Progenitor cell of endocrine pancreas (in vitro differentiated cells): ENCODE measurements at regions not wholly inside any gene's neighbourhood (a gene's known extent, or its start where the extent isn't known, plus 50 kb on each side); places are given as distances from the start of the nearest gene placed in this dataset.

Experiments used
- DNase-seq: peaks from one replicate; pipeline ENCODE4 v3.0.0; 2021; ENCODE audit warnings: low spot score; ENCODE audit not compliant: unreplicated experiment
- H3K27ac Mint-ChIP-seq: 2 replicates; pipeline ENCODE4 v1.8.0; 2021; ENCODE audit warnings: mild to moderate bottlenecking, moderate library complexity, mixed read lengths
- H3K27me3 Mint-ChIP-seq: 2 replicates; pipeline ENCODE4 v1.8.0; 2021; ENCODE audit warnings: mixed read lengths
- H3K36me3 Mint-ChIP-seq: 2 replicates; pipeline ENCODE4 v1.8.0; 2022; ENCODE audit warnings: mixed read lengths; ENCODE audit not compliant: insufficient read depth
- H3K4me1 Mint-ChIP-seq: 2 replicates; pipeline ENCODE4 v1.8.0; 2021; ENCODE audit warnings: low read depth, mixed read lengths
- H3K4me3 Mint-ChIP-seq: 2 replicates; pipeline ENCODE4 v1.8.0; 2021; ENCODE audit warnings: low read depth, mild to moderate bottlenecking, moderate library complexity, mixed read lengths
- H3K9me3 Mint-ChIP-seq: 2 replicates; pipeline ENCODE4 v1.8.0; 2021; ENCODE audit warnings: low read depth, mixed read lengths
- TF ChIP-seq, protein P1 (sequence below): fragments of 200-600 bp; sonication (generic); IDR thresholded peaks from one replicate; pipeline ENCODE4 v1.5.0; 2021; ENCODE audit warnings: antibody characterized with exemption, mild to moderate bottlenecking; ENCODE audit not compliant: unreplicated experiment

DNA sequence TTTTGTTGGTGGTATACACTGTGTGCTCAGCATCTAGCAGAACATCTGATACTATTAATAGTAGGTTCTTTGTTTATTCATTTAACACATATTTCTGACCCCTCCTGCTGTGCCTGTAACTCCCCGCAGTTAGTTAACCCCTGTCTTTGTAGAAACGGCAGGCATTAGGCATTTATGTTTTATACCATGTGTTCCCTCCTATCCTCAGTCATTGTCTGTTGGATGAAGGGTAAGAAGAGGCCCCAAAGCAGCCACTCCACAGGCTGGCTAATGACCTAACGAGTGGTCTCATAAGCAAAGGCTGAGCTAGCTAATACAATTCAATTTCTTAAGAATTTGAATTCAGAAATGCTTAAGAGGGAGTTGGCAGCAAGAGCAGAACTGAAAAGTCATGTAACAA, 170.8 kb downstream of the TMX1 start:
- H3K27me3 Mint-ChIP-seq = no peaks in the 10 kb centered on the region
- no peak overlapping the region for H3K27ac Mint-ChIP-seq
- H3K4me1 Mint-ChIP-seq = peaks cover 3% of the 10 kb centered on the region
- no peak overlapping the region for H3K4me3 Mint-ChIP-seq
- TF ChIP-seq, protein P1, sequence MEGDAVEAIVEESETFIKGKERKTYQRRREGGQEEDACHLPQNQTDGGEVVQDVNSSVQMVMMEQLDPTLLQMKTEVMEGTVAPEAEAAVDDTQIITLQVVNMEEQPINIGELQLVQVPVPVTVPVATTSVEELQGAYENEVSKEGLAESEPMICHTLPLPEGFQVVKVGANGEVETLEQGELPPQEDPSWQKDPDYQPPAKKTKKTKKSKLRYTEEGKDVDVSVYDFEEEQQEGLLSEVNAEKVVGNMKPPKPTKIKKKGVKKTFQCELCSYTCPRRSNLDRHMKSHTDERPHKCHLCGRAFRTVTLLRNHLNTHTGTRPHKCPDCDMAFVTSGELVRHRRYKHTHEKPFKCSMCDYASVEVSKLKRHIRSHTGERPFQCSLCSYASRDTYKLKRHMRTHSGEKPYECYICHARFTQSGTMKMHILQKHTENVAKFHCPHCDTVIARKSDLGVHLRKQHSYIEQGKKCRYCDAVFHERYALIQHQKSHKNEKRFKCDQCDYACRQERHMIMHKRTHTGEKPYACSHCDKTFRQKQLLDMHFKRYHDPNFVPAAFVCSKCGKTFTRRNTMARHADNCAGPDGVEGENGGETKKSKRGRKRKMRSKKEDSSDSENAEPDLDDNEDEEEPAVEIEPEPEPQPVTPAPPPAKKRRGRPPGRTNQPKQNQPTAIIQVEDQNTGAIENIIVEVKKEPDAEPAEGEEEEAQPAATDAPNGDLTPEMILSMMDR = no peak
- H3K36me3 Mint-ChIP-seq = peaks cover 5% of the 10 kb centered on the region
- H3K9me3 Mint-ChIP-seq = peaks cover 16% of the 10 kb centered on the region
- DNase-seq = no peak

DNA sequence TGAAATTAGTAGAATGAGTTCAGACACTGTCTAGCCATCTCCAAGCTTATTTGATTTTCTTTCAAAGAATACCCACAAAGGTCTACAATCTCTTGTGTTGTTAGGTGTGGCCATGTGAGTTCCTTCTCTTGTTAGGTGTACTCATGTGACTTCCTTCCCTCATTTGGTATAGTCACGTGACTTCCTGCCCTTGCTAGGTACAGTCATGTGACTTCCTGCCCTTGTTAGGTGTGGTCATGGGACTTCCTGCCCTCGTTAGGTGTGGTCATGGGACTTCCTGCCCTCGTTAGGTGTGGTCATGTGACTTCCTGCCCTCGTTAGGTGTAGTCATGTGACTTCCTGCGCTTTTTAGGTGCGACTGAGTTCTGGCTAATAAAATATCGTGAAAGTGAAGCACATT, 179.6 kb downstream of the TMX1 start:
- DNase-seq = no peak
- Mint-ChIP-seq H3K4me3 (no peak overlapping the region), H3K27ac (no peak overlapping the region), H3K36me3 (peaks cover 2% of the 10 kb centered on the region), H3K27me3 (no peaks in the 10 kb centered on the region), H3K9me3 (peaks cover 10% of the 10 kb centered on the region), H3K4me1 (peaks cover 11% of the 10 kb centered on the region)
- TF ChIP-seq, protein P1 = no peak

DNA sequence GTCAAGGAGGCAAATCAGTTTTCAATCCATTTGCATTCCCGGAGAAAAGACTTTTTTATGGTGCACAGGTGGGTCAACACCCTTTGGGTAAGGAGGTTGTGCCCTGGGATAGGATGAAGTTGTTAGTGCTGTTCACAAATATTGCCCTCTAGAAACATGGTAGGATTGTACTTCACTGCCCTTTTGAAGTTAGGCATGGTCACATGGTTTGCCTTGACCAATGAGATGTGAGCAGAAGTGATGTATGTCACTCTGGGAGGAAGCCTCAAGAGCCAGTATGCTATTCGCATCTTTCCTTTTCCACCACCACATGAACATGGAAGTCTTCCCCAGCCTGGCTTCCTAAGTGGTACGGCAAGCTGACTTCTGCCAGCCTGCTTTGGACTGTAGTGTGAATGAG, 182.7 kb downstream of the TMX1 start:
- Mint-ChIP-seq H3K9me3 (peaks cover 8% of the 10 kb centered on the region), H3K4me3 (no peak overlapping the region), H3K36me3 (no peaks in the 10 kb centered on the region), H3K27ac (no peak overlapping the region), H3K27me3 (no peaks in the 10 kb centered on the region), H3K4me1 (peaks cover 8% of the 10 kb centered on the region)
- TF ChIP-seq, protein P1 = no peak
- no peak for DNase-seq

DNA sequence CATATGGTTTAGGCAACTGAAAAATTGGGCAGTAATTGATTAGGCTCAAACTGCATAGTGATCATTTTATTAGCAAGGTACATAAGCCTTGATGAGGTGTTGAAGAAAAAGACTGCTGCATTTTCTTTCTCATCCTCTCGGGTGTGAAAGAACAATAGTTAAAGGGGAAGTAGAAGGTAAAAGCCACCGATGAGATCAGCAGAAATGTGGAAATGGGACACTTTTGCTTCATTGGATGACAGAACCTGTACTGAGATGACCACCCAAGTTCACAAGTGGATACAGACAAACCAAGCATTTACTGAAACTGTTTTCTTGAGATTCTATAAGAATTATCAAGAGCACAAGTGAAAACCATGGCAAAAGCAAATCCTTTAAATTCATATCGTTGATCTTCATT, 184.0 kb downstream of the TMX1 start:
- peak overlapping the region; percentile 65 for H3K27ac Mint-ChIP-seq
- DNase-seq = no peak
- H3K4me3 Mint-ChIP-seq = no peak overlapping the region
- no peaks in the 10 kb centered on the region for H3K36me3 Mint-ChIP-seq
- H3K4me1 Mint-ChIP-seq = peaks cover 10% of the 10 kb centered on the region
- TF ChIP-seq, protein P1 = no peak
- H3K27me3 Mint-ChIP-seq = no peaks in the 10 kb centered on the region
- peaks cover 5% of the 10 kb centered on the region for H3K9me3 Mint-ChIP-seq

DNA sequence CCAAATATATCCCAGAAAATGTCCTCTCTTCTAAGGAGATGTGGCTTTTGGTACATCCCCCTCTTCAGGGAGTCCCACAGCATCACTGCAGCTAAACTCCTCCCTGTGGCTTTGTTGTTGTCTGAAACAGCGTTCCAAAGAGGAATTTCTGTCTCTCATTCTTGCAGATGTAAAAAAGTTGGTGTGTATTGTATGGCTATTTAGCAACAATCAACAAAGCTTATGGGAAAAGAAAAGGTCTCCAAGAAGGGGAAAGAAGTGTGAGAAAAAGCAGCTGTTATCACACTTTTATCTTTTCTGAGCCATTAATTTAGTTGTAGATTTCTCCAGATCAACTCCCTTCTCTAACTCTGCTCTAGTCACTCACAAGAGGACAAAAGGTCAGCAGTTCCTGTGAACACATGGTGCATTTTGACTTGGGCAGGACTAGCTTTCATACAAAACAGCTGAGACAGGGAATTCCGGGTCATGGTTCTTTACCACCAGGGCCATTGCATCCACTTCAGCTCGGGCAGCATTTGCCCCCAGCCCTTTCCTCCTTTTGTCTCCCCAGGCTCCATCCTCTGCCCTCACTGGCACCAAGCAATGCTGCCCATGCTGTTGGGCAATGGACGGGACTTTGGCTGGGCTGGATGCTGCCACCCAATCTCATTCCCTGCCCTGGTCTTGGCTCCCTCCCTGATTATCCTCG, 184.7 kb downstream of the TMX1 start:
- Mint-ChIP-seq H3K36me3 (no peaks in the 10 kb centered on the region), H3K4me3 (no peak overlapping the region), H3K4me1 (peaks cover 14% of the 10 kb centered on the region), H3K9me3 (peaks cover 5% of the 10 kb centered on the region), H3K27me3 (no peaks in the 10 kb centered on the region), H3K27ac (no peak overlapping the region)
- TF ChIP-seq, protein P1 = no peak
- no peak for DNase-seq
